HFFc6 (cell line): ENCODE measurements at regions not wholly inside any gene's neighbourhood (a gene's known extent, or its start where the extent isn't known, plus 50 kb on each side); places are given as distances from the start of the nearest gene placed in this dataset.

Experiments
- DNase-seq: peaks from one replicate; pipeline ENCODE4 v3.0.0-alpha.2; 2018
- H3K27ac Mint-ChIP-seq: 2 replicates; pipeline ENCODE4 v1.8.0; 2020; ENCODE audit warnings: mild to moderate bottlenecking, mixed read lengths
- H3K27me3 Mint-ChIP-seq: 2 replicates; pipeline ENCODE4 v1.8.0; 2021; ENCODE audit warnings: mild to moderate bottlenecking, moderate library complexity, mixed read lengths; ENCODE audit not compliant: insufficient read depth
- H3K36me3 Mint-ChIP-seq: 2 replicates; pipeline ENCODE4 v1.8.0; 2021; ENCODE audit warnings: low read depth, mixed read lengths
- H3K4me1 Mint-ChIP-seq: 2 replicates; pipeline ENCODE4 v1.8.0; 2020; ENCODE audit warnings: low read depth, mixed read lengths
- H3K4me3 Mint-ChIP-seq: 2 replicates; pipeline ENCODE4 v1.8.0; 2020; ENCODE audit warnings: mild to moderate bottlenecking, moderate library complexity, mixed read lengths
- H3K9me3 Mint-ChIP-seq: 2 replicates; pipeline ENCODE4 v1.8.0; 2020; ENCODE audit warnings: mild to moderate bottlenecking, mixed read lengths
- CTCF ChIP-seq: fragments of 200-600 bp; sonication (generic); IDR thresholded peaks from 2 replicates; pipeline ENCODE4 v1.5.0; 2021; ENCODE audit warnings: antibody characterized with exemption, mild to moderate bottlenecking

GRCh38 chr3:148532326-148532725 lies 165.4 kb upstream of the AGTR1 start:
- Mint-ChIP-seq H3K27ac (no peak overlapping the region), H3K4me3 (no peak overlapping the region; the same call in 1 of the 2 replicates), H3K36me3 (no peaks in the 10 kb centered on the region), H3K4me1 (no peaks in the 10 kb centered on the region), H3K9me3 (no peaks in the 10 kb centered on the region), H3K27me3 (peaks cover 6% of the 10 kb centered on the region; the same call in 1 of the 2 replicates)
- no peak for TF ChIP-seq CTCF
- no peak for DNase-seq

- Mint-ChIP-seq H3K4me3 (no peak overlapping the region), H3K9me3 (no peaks in the 10 kb centered on the region)
- TF ChIP-seq CTCF = no peak
Measured at GRCh38 chr3:148532774-148533173, 164.9 kb upstream of the AGTR1 start.

GRCh38 chr3:148534089-148534988 lies 163.4 kb upstream of the AGTR1 start:
- Mint-ChIP-seq H3K36me3 (no peaks in the 10 kb centered on the region), H3K4me3 (no peak overlapping the region), H3K27ac (no peak overlapping the region), H3K27me3 (peaks cover 2% of the 10 kb centered on the region; the same call in 1 of the 2 replicates), H3K9me3 (no peaks in the 10 kb centered on the region), H3K4me1 (no peaks in the 10 kb centered on the region)
- no peak for DNase-seq
- TF ChIP-seq CTCF = no peak

More at GRCh38 chr3:148532774-148533173, 164.9 kb upstream of the AGTR1 start:
- Mint-ChIP-seq H3K4me1 (no peaks in the 10 kb centered on the region), H3K36me3 (no peaks in the 10 kb centered on the region), H3K27me3 (peaks cover 6% of the 10 kb centered on the region; the same call in 1 of the 2 replicates), H3K27ac (no peak overlapping the region)
- DNase-seq = no peak

GRCh38 chr3:148535001-148535400 lies 162.7 kb upstream of the AGTR1 start:
- no peak for TF ChIP-seq CTCF
- no peak for DNase-seq
- Mint-ChIP-seq H3K27ac (no peak overlapping the region), H3K4me3 (no peak overlapping the region), H3K27me3 (peaks cover 2% of the 10 kb centered on the region; the same call in 1 of the 2 replicates), H3K4me1 (no peaks in the 10 kb centered on the region), H3K36me3 (no peaks in the 10 kb centered on the region), H3K9me3 (no peaks in the 10 kb centered on the region)

GRCh38 chr3:148540266-148540665 lies 157.4 kb upstream of the AGTR1 start:
- H3K4me1 Mint-ChIP-seq = no peaks in the 10 kb centered on the region

More at GRCh38 chr3:148540266-148540665, 157.4 kb upstream of the AGTR1 start:
- Mint-ChIP-seq H3K9me3 (no peaks in the 10 kb centered on the region), H3K27me3 (no peaks in the 10 kb centered on the region; the same call in 1 of the 2 replicates), H3K4me3 (no peak overlapping the region), H3K36me3 (no peaks in the 10 kb centered on the region), H3K27ac (no peak overlapping the region)
- TF ChIP-seq CTCF = no peak
- DNase-seq = no peak
